ENCODE measurements at regions not wholly inside any gene's neighbourhood (a gene's known extent, or its start where the extent isn't known, plus 50 kb on each side); places are given as distances from the start of the nearest gene placed in this dataset.

GRCh38 chr11:15737320-15737719, 619.0 kb downstream of the SOX6 start:
- TF ChIP-seq POLR2AphosphoS5 (IDR thresholded peaks at IDR 0.05): no peak
- TF ChIP-seq CTCF (IDR thresholded peaks at IDR 0.05 in 8 of 11, conservative IDR thresholded peaks at IDR 0.05 in 3 of 11): no peak
